ENCODE measurements at regions not wholly inside any gene's neighbourhood (a gene's known extent, or its start where the extent isn't known, plus 50 kb on each side); places are given as distances from the start of the nearest gene placed in this dataset.
"Not testable (repeated sequence)": the region's sequence is repeated elsewhere in the genome, so short reads cannot be mapped to it uniquely, and the experiment has no call there.

- DNase-seq (ENCODE audit: extremely low spot score) = no peak
- POLR2A ChIA-PET = no interaction called here
- TF ChIP-seq NFRKB (IDR thresholded peaks at IDR 0.05) (no peak), SP1 (IDR thresholded peaks at IDR 0.05) (no peak), HDGF (IDR thresholded peaks at IDR 0.05; ENCODE audit: borderline replicate concordance) (no peak), L3MBTL2 (conservative IDR thresholded peaks at IDR 0.05) (no peak)
- CTCF ChIA-PET = interaction anchor here (0.6 kb wide), 1 partner anchor 558 kb away, joined by 6 read pairs; no protein-coding TSS in a partner anchor
Measured at GRCh38 chrX:43278440-43278839, 377.7 kb upstream of the MAOA start.

DNA sequence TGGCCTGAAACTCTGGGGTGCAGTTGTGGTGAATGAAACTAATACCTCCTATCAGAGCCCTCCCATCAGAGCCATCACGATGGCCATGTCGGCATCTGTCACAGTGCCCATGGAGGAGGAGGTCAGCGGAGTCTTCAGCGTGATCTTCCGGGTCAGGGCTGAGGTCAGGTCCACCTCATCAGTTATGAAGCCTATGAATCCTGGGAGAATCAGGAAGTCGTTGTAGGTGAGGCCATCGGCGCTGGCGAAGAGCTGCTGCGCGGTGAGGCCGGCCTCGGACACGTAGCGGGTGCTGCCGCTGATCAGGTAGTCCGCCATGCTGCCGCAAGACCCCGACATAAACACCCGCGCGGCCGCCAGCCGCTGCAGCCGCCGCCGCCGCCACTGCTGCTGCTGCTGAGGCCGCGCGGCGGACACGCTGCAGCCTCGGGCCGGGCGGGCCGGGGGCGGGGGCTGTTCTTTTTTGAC is 376.7 kb upstream of the MAOA start:
- ChIA-PET CTCF (no interaction called here), POLR2A (no interaction called here)
- no peak for DNase-seq (ENCODE audit: extremely low spot score)
- TF ChIP-seq HDGF (IDR thresholded peaks at IDR 0.05; ENCODE audit: borderline replicate concordance) (no peak), LEF1 (IDR thresholded peaks at IDR 0.05; ENCODE audit: borderline replicate concordance) (no peak), ELF4 (IDR thresholded peaks at IDR 0.05) (no peak), ARNT (IDR thresholded peaks at IDR 0.05) (no peak), L3MBTL2 (conservative IDR thresholded peaks at IDR 0.05) (no peak), FOXM1 (IDR thresholded peaks at IDR 0.05; ENCODE audit: borderline replicate concordance) (no peak), SUZ12 (IDR thresholded peaks at IDR 0.05) (no peak), SP1 (IDR thresholded peaks at IDR 0.05) (no peak), CTBP1 (IDR thresholded peaks at IDR 0.05; ENCODE audit: borderline replicate concordance) (no peak), FOXA1 (IDR thresholded peaks at IDR 0.05) (no peak), NFRKB (IDR thresholded peaks at IDR 0.05) (no peak), BHLHE40 (IDR thresholded peaks at IDR 0.05; ENCODE audit: borderline replicate concordance) (no peak), PKNOX1 (IDR thresholded peaks at IDR 0.05) (no peak)

GRCh38 chrX:43283187-43283586 is 372.9 kb upstream of the MAOA start:
- CTCF ChIA-PET = no interaction called here
- TF ChIP-seq ARNT (IDR thresholded peaks at IDR 0.05) = no peak
- no peak for TF ChIP-seq TARDBP (IDR thresholded peaks at IDR 0.05)
- no peak for TF ChIP-seq ZNF384 (IDR thresholded peaks at IDR 0.05)
- TF ChIP-seq SP1 (IDR thresholded peaks at IDR 0.05) = no peak
- no peak for TF ChIP-seq FOXM1 (IDR thresholded peaks at IDR 0.05; ENCODE audit: borderline replicate concordance)
- TF ChIP-seq HDGF (IDR thresholded peaks at IDR 0.05; ENCODE audit: borderline replicate concordance) = no peak
- TF ChIP-seq FOXA1 (IDR thresholded peaks at IDR 0.05) = no peak
- no peak for TF ChIP-seq ELF4 (IDR thresholded peaks at IDR 0.05)
- no peak for DNase-seq (ENCODE audit: extremely low spot score)
- POLR2A ChIA-PET = no interaction called here

DNA sequence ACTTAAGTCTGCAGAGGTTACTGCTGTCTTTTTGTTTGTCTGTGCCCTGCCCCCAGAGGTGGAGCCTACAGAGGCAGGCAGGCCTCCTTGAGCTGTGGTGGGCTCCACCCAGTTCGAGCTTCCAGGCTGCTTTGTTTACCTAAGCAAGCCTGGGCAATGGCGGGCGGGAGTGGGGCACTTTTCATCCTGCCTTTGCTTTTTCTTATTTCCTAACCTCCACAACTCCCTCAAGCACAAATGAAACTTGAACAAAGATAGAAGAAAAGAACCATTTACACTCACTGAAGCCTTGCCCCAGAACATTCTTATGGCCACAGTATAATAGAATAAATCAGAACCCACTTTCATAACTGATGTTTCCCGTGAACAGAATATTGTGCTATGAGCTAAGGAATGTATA is 344.5 kb upstream of the MAOA start:
- CTCF ChIA-PET; POLR2A ChIA-PET; DNase-seq (ENCODE audit: extremely low spot score): not testable (repeated sequence)

GRCh38 chrX:43313035-43313434 is 343.1 kb upstream of the MAOA start:
- no peak for DNase-seq (ENCODE audit: extremely low spot score)
- TF ChIP-seq L3MBTL2 (conservative IDR thresholded peaks at IDR 0.05) (no peak), ARNT (IDR thresholded peaks at IDR 0.05) (no peak), BHLHE40 (IDR thresholded peaks at IDR 0.05; ENCODE audit: borderline replicate concordance) (no peak), FOXM1 (IDR thresholded peaks at IDR 0.05; ENCODE audit: borderline replicate concordance) (no peak), SP1 (IDR thresholded peaks at IDR 0.05) (no peak), LEF1 (IDR thresholded peaks at IDR 0.05; ENCODE audit: borderline replicate concordance) (no peak), FOXA1 (IDR thresholded peaks at IDR 0.05) (no peak), HDGF (IDR thresholded peaks at IDR 0.05; ENCODE audit: borderline replicate concordance) (no peak), NFRKB (IDR thresholded peaks at IDR 0.05) (no peak), ELF4 (IDR thresholded peaks at IDR 0.05) (no peak), FOXK2 (IDR thresholded peaks at IDR 0.05) (no peak), CTBP1 (IDR thresholded peaks at IDR 0.05; ENCODE audit: borderline replicate concordance) (no peak), PKNOX1 (IDR thresholded peaks at IDR 0.05) (no peak), ZNF384 (IDR thresholded peaks at IDR 0.05) (no peak), SUZ12 (IDR thresholded peaks at IDR 0.05) (no peak), TARDBP (IDR thresholded peaks at IDR 0.05) (no peak)
- ChIA-PET CTCF (no interaction called here), POLR2A (no interaction called here)

DNA sequence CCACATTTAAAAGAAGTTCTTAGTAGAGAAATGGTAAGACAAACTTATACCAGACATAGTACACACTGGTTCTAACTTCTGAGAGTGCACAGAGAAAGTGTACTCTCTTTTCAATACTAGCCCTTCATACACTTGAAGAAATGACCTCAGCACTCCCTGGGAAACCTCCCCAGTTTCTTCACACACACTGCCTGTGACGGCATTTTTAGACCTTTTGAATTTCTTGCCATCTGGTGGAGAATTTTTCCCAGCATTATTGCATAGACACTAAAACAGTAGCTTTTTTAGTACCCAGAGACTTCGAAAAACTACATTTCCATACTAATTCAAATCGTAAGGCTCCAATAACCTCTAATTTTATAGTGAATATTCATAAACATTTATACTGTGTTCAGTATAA is 341.6 kb upstream of the MAOA start:
- CTCF ChIA-PET = no interaction called here
- no peak for DNase-seq (ENCODE audit: extremely low spot score)
- POLR2A ChIA-PET = no interaction called here
- TF ChIP-seq PKNOX1 (IDR thresholded peaks at IDR 0.05) (no peak), SP1 (IDR thresholded peaks at IDR 0.05) (no peak), SUZ12 (IDR thresholded peaks at IDR 0.05) (no peak), LEF1 (IDR thresholded peaks at IDR 0.05; ENCODE audit: borderline replicate concordance) (no peak), FOXK2 (IDR thresholded peaks at IDR 0.05) (no peak), L3MBTL2 (conservative IDR thresholded peaks at IDR 0.05) (no peak), ARNT (IDR thresholded peaks at IDR 0.05) (no peak), NFRKB (IDR thresholded peaks at IDR 0.05) (no peak), BHLHE40 (IDR thresholded peaks at IDR 0.05; ENCODE audit: borderline replicate concordance) (no peak), TARDBP (IDR thresholded peaks at IDR 0.05) (no peak), HDGF (IDR thresholded peaks at IDR 0.05; ENCODE audit: borderline replicate concordance) (no peak), CTBP1 (IDR thresholded peaks at IDR 0.05; ENCODE audit: borderline replicate concordance) (no peak), FOXM1 (IDR thresholded peaks at IDR 0.05; ENCODE audit: borderline replicate concordance) (no peak), ELF4 (IDR thresholded peaks at IDR 0.05) (no peak), FOXA1 (IDR thresholded peaks at IDR 0.05) (no peak), ZNF384 (IDR thresholded peaks at IDR 0.05) (no peak)

DNA sequence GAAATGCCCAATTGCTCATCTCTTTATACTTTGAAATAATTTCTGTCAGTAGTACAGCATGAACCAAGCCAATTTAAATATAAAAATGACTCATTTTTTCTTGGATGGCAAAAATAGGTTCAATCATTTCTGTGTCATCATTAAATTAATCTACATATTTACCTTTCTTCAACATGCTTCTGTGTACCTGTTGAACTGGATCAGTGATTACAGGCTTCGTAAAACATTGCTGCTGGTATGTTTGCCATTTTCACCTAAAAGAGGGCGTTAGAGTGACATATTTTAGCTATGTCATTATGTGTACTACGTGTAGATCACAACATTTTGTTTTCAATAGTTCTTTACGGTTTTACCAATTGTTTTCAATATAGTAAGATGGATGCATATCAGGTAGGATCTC is 340.5 kb upstream of the MAOA start:
- POLR2A ChIA-PET = no interaction called here
- TF ChIP-seq ZNF384 (IDR thresholded peaks at IDR 0.05) (no peak), PKNOX1 (IDR thresholded peaks at IDR 0.05) (no peak)
- DNase-seq (ENCODE audit: extremely low spot score) = no peak
- CTCF ChIA-PET = no interaction called here

All from HEK293T (cell line).